SK-N-SH treated with all-trans-retinoic acid at 6 μM for 48 hours (cell line): ENCODE measurements at regions not wholly inside any gene's neighbourhood (a gene's known extent, or its start where the extent isn't known, plus 50 kb on each side); places are given as distances from the start of the nearest gene placed in this dataset.

Source experiments
- ARNTL ChIP-seq: fragments of 450-650 bp; formaldehyde crosslinking; IDR thresholded peaks from 2 replicates; pipeline ENCODE4 v1.5.0; 2020; ENCODE audit warnings: low read depth, mild to moderate bottlenecking, moderate library complexity, borderline replicate concordance
- CREB5 ChIP-seq: fragments of 250-450 bp; sonication (Bioruptor Pico); IDR thresholded peaks from 2 replicates; pipeline ENCODE4 v1.5.1; 2020; ENCODE audit warnings: low read depth, mild to moderate bottlenecking, moderate library complexity
- CSRNP3 ChIP-seq: fragments of 250-450 bp; sonication (Bioruptor Pico); IDR thresholded peaks from 2 replicates; pipeline ENCODE4 v1.5.1; 2021; ENCODE audit warnings: mild to moderate bottlenecking, moderate library complexity
- ESRRG ChIP-seq: fragments of 250-450 bp; sonication (Bioruptor Pico); IDR thresholded peaks from 2 replicates; pipeline ENCODE4 v1.6.1; 2021; ENCODE audit warnings: mild to moderate bottlenecking
- PPARA ChIP-seq: fragments of 250-450 bp; sonication (Bioruptor Pico); IDR thresholded peaks from 2 replicates; pipeline ENCODE4 v1.5.0; 2020; ENCODE audit warnings: mild to moderate bottlenecking, borderline replicate concordance
- SNAI2 ChIP-seq: fragments of 250-450 bp; sonication (Bioruptor Pico); IDR thresholded peaks from 2 replicates; pipeline ENCODE4 v1.5.0; 2020; ENCODE audit warnings: mild to moderate bottlenecking, moderate library complexity
- ZC3H10 ChIP-seq: fragments of 250-450 bp; sonication (Bioruptor Pico); IDR thresholded peaks from 2 replicates; pipeline ENCODE4 v1.5.1; 2021; ENCODE audit warnings: mild to moderate bottlenecking, moderate library complexity

DNA sequence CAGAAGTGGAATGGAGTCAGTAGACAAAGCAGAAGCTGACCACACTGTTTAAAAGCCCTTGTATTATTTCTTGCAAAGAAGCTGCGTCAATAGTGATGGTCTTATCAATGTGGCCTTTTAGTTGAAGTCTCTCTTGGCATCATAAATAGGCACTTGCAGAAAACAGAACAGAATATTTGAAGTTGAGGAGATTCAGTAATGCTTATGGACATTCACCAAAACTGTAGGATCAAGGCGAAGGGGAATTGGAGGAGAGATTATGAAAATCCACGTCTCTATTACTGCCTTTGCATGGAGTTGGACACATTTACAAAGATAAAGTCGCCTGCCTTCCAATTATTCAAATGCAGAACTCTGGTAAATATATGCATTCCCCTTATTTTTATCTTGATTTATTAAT lies 1482.8 kb downstream of the EFNB2 start:
- TF ChIP-seq ARNTL (CRISPR knock-in tag), result no peak
- TF ChIP-seq ESRRG, result no peak
- no peak for TF ChIP-seq ZC3H10 (CRISPR knock-in tag)
- no peak for TF ChIP-seq CSRNP3 (CRISPR knock-in tag)
- no peak for TF ChIP-seq SNAI2
- no peak for TF ChIP-seq CREB5
- TF ChIP-seq PPARA (CRISPR knock-in tag), result no peak
